CD4-positive, alpha-beta T cell treated with Interferon alpha-2 for 1 hour (primary cell): ENCODE measurements at regions not wholly inside any gene's neighbourhood (a gene's known extent, or its start where the extent isn't known, plus 50 kb on each side); places are given as distances from the start of the nearest gene placed in this dataset.
A peak's percentile ranks its signal among the peaks of the same experiment; 100 is the strongest.
"Not testable (repeated sequence)": the region's sequence is repeated elsewhere in the genome, so short reads cannot be mapped to it uniquely, and the experiment has no call there.

Experiments used
- DNase-seq, 2 donors: peaks; one replicate each; pipeline ENCODE4 v3.0.0-alpha.2; 2020 to 2022

GRCh38 chr18:59059140-59059539 is 80.5 kb upstream of the SEC11C start:
- DNase-seq: no peak

DNA sequence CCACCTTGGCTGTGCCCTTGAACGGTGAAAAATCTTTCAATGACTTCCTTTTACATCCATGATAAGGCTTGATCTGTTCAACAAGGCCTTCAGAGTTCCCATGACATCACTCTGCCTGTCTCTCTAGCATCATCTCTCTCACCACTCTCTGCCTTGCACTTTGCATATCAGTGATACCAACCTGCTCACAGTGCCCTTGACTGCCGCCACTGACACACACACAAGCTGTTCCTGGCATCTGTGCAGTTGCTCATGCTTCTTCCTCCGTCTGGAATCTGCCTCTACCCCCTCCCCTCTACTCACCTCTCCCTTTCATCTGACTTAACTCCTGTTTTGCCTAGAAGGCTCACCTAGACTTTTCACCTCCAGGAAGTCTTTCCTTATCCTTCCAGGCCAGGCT is 79.1 kb upstream of the SEC11C start:
- DNase-seq: no peak

- no peak for DNase-seq
Measured at GRCh38 chr18:59061914-59062642, 77.6 kb upstream of the SEC11C start.

GRCh38 chr18:59062643-59063006 is 77.1 kb upstream of the SEC11C start:
- no peak for DNase-seq

GRCh38 chr18:59063300-59063906 is 76.3 kb upstream of the SEC11C start:
- no peak for DNase-seq

GRCh38 chr18:59063912-59064311 is 75.8 kb upstream of the SEC11C start:
- no peak for DNase-seq

DNA sequence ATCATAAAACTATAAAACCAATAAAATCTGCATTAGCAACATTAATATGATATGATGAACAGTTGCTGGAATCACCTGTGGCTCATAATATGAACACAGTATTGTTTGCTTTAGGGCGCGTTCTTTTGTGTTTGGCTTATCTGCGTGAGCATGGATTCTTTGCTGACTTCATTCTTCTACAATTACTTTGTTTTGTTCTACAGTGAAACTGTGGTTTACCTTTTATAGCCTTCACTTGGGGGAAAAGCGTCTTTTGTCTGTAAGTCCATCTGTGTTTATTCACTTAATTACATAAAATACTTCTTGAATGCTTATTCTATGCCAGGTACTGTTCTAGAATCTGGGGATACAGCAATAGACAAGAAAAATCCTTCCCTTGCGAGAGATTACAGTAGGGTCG is 74.0 kb upstream of the SEC11C start:
- no peak for DNase-seq

DNA sequence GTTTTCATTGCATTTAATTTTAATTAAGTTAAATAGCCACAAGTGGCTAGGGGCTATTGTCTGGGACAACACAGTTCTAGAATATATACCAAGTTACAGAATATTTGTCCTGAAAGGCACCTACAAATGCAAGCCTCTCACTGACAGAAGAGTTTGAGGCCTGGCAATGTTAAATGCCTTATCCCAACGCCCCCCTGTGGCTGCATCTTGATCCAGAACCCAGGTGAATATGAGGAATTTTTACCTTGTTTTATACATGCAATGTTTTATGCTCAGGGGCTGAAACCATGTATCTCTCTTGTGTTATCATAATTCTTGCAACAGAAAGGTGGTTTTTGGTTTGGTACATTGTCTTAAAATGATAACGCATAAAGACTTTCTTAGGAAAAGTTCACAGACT is 71.8 kb upstream of the SEC11C start:
- peak in 1 of 2 donors; percentile 6 for DNase-seq

DNA sequence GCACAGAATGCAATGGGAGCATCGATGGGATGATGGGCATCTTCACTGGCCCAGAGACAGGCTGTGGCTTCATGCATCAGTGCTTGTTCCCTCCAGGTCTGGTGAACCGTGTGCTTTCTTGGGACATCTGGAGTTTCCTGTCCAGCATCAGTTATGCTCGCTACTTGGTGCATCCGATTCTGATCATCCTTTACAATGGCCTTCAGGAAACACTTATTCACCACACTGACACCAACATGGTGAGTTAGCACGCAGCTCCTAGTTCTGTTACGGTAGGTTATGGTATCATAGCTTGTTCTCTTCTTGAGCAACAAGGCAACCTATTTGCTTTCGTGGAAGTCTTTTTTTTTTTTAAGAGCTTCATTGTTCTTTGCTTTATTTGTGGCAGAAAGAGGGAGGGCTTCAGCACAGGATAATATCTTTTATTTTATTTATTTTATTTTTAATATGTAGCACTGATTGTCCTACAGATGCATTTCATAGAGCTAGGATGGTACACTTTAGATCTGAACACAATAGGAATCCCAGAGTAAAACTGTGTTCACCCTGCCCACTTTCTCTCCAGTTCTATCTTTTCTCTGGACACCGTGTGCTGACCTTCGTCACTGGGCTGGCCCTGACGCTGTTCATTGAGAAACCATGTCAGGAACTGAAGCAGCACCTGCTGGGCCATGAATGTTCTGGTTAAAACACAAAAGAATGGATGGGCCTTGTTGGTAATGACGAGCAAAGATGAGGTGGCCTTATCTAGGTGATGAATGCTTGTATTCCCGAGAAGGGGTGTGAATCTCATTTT is 71.2 kb upstream of the SEC11C start:
- no peak for DNase-seq

DNA sequence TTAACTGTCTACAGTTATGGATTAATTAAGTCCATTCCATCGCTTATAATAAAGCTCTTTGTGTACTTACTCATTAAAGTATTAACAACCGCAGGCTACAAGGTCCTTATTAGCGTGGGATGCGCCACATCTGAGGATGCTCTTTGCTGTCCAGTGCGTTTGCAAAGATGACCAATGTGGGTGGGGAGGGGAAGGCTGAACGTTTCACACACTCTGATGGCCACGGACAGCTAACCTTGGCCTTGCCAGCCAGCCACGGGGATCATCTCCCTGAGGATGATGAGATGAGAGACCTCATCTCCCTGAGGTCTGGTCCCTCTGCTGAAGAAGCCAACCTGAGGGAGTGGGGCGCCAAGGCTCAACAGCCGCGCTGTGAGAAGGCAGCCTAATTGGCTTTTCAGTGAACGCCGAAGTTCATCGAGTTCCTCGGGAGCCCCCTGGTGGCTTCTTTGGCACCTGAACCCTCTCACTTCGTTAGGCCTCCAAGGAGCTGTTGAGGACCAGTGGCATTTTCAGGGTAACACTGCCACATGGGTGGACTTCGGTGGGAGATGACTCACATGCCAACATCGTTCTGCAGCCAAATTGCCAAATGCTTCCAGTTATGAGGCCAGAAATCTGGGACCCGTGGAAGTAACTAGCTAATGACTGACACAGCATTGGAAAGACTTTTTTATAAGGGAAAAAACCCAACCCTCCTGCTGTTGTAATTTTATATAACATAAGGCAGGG is 69.3 kb upstream of the SEC11C start:
- peak; percentile 68 to 70 for DNase-seq

DNA sequence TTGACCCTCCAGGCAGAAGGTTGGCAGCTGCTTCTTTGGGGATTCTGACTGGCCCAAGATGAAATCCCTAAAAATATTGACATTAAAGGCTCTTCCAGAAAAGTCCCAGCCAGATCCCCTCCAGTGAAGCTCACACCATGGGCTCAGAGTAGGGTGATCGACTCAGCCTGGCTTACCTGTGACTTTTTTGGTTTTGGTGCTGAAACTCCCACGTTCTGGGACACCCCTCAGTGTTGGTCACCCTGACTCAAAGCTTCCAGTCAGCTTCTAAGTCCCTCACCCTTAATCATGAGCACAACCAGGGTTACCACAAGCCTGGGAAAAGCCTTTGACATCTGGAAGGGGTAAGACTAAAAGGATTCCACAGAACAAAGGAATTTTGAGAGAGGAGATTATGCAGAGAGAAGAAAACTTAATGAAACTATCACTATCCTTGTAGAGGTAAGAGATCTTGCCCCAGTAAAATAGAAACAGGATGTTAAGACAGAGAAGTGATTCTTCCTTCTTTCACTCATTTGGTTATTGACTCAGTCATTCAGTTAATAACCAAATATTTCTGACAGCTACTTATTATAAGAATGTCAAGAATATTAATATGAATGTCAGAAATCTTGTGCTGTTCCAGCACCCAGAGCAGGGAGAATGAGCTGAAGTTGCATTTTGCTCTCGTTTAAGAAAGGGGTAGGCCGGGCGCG is 66.8 kb upstream of the SEC11C start:
- no peak for DNase-seq

- no peak for DNase-seq
Measured at GRCh38 chr18:59075923-59076322, 63.8 kb upstream of the SEC11C start.

- no peak for DNase-seq
Measured at GRCh38 chr18:59079264-59079663, 60.4 kb upstream of the SEC11C start.

DNA sequence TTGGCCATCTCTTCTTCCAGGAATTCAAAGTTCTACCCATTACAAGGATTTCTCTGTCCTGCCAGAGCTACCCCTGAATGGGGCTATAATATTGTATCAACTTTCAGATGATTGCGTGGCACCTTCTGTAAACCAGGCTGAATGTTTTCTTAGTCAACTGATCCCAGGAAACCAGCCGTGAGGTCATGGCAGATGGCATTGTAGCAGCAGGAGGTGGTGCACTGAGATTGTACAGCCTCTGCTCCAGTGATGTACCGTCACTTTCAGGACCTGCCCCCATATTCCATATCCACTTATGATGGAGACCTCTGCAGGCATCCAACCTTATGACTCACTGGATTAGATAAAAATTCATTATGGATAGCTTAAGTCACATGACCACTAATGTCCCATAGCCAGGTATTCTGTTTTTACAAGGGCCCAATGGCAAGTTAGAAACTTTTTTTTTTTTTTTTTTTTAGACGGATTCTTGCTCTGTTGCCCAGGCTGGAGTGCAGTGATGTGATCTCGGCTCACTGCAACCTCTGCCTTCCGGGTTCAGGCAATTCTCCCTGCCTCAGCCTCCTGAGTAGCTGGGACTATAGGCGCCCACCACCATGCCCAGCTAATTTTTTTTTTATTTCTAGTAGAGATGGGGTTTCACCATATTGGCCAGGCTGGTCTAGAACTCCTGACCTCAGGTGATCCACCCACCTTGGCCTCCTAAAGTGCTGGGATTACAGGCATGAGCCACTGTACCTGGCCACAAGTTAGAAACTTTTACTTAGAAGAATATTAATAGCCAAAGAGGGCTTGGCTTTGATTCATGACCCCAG is 59.8 kb upstream of the SEC11C start:
- not testable (repeated sequence) for DNase-seq

- no peak for DNase-seq
Measured at GRCh38 chr18:59083136-59083818, 56.4 kb upstream of the SEC11C start.

DNA sequence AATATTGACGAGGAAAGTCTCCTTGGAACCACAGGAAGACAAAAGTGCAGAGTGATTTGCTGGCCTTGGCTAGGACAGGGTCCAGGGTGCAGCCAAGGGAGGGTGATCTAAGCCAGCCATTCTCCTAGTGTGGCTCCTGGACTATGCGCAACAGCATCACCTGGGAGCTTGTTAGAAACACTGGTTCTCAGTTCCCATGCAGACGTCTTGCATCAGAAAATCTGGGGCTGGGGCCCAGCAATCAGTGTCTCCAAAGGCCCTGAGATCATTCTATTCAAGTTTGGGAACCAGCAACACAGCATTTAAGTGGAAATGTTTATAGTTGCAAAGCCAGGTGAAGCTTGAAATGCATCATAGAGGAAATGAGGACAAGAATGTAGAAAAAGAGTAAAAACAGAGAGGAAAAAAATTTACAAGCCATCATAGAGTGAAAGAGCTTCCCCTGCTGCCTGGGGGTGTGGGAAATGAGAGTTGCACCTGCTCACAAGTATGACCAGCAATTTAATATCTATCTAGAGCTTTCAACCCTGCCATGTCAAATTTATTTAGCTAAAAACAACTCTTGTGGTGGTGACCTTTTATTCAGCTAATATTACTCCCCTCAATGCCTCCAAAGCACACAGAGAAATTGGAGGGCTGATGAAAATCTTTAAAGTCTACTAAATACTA is 54.4 kb upstream of the SEC11C start:
- DNase-seq: no peak

DNA sequence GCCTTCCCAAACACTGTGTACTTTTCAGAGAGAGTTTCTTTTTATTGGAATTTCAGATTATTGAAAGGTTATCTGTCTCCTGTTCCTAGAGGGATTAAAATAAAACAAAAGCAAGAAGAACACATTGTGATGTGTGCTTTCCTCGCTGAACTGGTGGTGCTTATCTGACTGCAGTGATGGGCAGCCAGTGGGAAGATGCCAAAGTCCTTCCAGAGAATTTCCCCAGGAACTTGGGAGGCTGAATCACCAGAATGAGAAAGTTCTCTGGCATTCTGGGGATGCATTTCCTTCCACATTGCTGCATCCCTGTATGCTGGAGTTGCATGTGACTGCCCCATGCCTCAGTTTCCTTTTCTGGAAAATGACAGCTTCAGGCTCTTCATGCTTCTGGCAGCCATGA is 53.9 kb upstream of the SEC11C start:
- no peak for DNase-seq

GRCh38 chr18:59086522-59086921 is 53.2 kb upstream of the SEC11C start:
- no peak for DNase-seq

- peak in 1 of 2 donors; percentile 19 for DNase-seq
Measured at GRCh38 chr18:59087391-59087790, 52.3 kb upstream of the SEC11C start.
